SK-N-SH treated with all-trans-retinoic acid at 6 μM for 48 hours (cell line): ENCODE measurements at regions not wholly inside any gene's neighbourhood (a gene's known extent, or its start where the extent isn't known, plus 50 kb on each side); places are given as distances from the start of the nearest gene placed in this dataset.

Experiments
- TOX ChIP-seq: fragments of 250-450 bp; sonication (Bioruptor Pico); IDR thresholded peaks from 2 replicates; pipeline ENCODE4 v1.8.0; 2021; ENCODE audit warnings: mild to moderate bottlenecking, moderate library complexity, borderline replicate concordance
- ZC3H10 ChIP-seq: fragments of 250-450 bp; sonication (Bioruptor Pico); IDR thresholded peaks from 2 replicates; pipeline ENCODE4 v1.5.1; 2021; ENCODE audit warnings: mild to moderate bottlenecking, moderate library complexity
- ZNF565 ChIP-seq: fragments of 450-650 bp; formaldehyde crosslinking; conservative IDR thresholded peaks from 2 replicates; pipeline ENCODE4 v1.5.0; 2020; ENCODE audit warnings: low read depth, mild to moderate bottlenecking, moderate library complexity

DNA sequence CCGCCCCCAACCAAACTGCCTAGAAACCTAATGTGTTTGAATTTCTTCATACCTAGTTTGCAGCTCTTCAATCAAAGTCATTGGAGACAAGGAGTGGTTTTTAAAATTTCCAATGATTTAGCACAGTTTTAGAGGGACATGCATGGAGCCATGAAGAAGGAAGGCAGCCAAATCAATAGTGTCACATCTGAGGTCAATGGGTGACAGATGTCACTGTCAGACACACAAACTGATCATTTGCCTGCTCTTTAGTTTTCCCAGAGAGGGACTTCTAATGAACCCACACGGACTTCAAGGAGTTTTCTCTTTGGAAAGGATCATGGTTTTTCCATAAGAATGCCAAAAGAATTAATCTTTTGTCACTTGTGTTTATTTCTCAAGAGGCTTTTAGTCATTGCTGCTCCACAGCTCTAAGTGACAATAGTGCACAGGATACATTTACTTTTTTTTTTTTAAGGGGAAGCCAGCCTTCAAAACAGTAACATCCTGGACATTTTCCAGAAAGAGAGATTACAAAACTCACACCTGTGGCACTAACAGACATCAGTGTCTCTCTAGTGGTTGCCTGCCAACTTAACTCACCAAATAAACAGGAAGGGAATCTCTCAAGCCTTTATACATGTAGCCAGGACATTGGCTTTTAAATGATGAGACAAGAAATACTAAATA lies 251.1 kb upstream of the DIAPH2 start:
- TF ChIP-seq TOX (CRISPR knock-in tag) (no peak), ZC3H10 (CRISPR knock-in tag) (no peak), ZNF565 (no peak)
